PC-9 (cell line): ENCODE measurements at regions not wholly inside any gene's neighbourhood (a gene's known extent, or its start where the extent isn't known, plus 50 kb on each side); places are given as distances from the start of the nearest gene placed in this dataset.

Experiments used
- BruUV-seq: library from RNA; stranded (reverse); fragments of 400-500 nt; replicated peaks from 2 replicates; lab custom pipeline; 2021; lab: Mats Ljungman, UMichigan
- CTCF ChIA-PET: fragments of 300-600 bp; sonication (Branson Sonifier 250); formaldehyde crosslinking; loops from one replicate; lab custom pipeline; 2022; ENCODE audit warnings: antibody characterized with exemption; lab: Charles Lee
- POLR2A ChIA-PET: fragments of 300-600 bp; sonication (Branson Sonifier 250); formaldehyde crosslinking; loops from one replicate; lab custom pipeline; 2022; ENCODE audit warnings: antibody characterized with exemption; ENCODE audit not compliant: unreplicated experiment; lab: Charles Lee
- DNase-seq, 2 experiments: peaks; one replicate each; pipeline versions ENCODE4 v3.0.0 to v3.0.0-alpha.2; 2015 to 2022; ENCODE audit warnings: mixed read lengths in 1 of 2
- H2AFZ ChIP-seq: fragments of 200-600 bp; sonication (generic); 2 replicates; pipeline ENCODE4 v1.8.1; 2017; ENCODE audit warnings: antibody characterized with exemption
- H3F3A ChIP-seq: fragments of 200-600 bp; sonication (generic); 2 replicates; pipeline ENCODE4 v1.8.1; 2017; ENCODE audit warnings: antibody characterized with exemption, mild to moderate bottlenecking, low read depth; ENCODE audit not compliant: insufficient read depth
- H3K27ac ChIP-seq: fragments of 200-600 bp; sonication (generic); 2 replicates; pipeline ENCODE4 v1.6.1; 2016; ENCODE audit warnings: mixed run types
- H3K27me3 ChIP-seq: fragments of 200-600 bp; sonication (generic); 2 replicates; pipeline ENCODE4 v1.6.1; 2016; ENCODE audit warnings: low read depth, mixed run types; ENCODE audit not compliant: insufficient read depth
- H3K36me3 ChIP-seq: fragments of 200-600 bp; sonication (generic); 2 replicates; pipeline ENCODE4 v1.6.1; 2016; ENCODE audit warnings: low read depth, mixed run types
- H3K4me1 ChIP-seq: fragments of 200-600 bp; sonication (generic); replicated peaks from 2 replicates; pipeline ENCODE4 v1.6.1; 2016; ENCODE audit warnings: mixed run types; ENCODE audit not compliant: insufficient read depth
- H3K4me2 ChIP-seq: fragments of 200-600 bp; sonication (generic); 2 replicates; pipeline ENCODE4 v1.6.1; 2017; ENCODE audit warnings: mixed run types
- H3K4me3 ChIP-seq: fragments of 200-600 bp; sonication (generic); 2 replicates; pipeline ENCODE4 v1.6.1; 2016; ENCODE audit warnings: mixed run types
- H3K79me2 ChIP-seq: fragments of 200-600 bp; sonication (generic); 2 replicates; pipeline ENCODE4 v1.6.1; 2017; ENCODE audit warnings: low read depth, mixed run types
- H3K9me2 ChIP-seq: fragments of 200-600 bp; sonication (generic); 2 replicates; pipeline ENCODE4 v1.8.1; 2017; ENCODE audit warnings: mild to moderate bottlenecking; ENCODE audit not compliant: insufficient read depth
- H3K9me3 ChIP-seq: fragments of 200-600 bp; sonication (generic); 2 replicates; pipeline ENCODE4 v1.8.1; 2016; ENCODE audit warnings: low read depth; ENCODE audit not compliant: insufficient read depth
- H4K20me1 ChIP-seq: fragments of 200-600 bp; sonication (generic); 2 replicates; pipeline ENCODE4 v1.8.1; 2017; ENCODE audit not compliant: insufficient read depth
- EZH2 ChIP-seq: fragments of 200-600 bp; sonication (generic); IDR thresholded peaks from 2 replicates; pipeline ENCODE4 v1.8.0; 2017; ENCODE audit warnings: antibody characterized with exemption, low read depth
- intact Hi-C: fragments of 100-400 bp; cut with micrococcal nuclease; formaldehyde crosslinking; loops from one replicate; pipeline ENCODE4 v1.10.0; 2022; ENCODE audit not compliant: unreplicated experiment
- TF ChIP-seq, protein P1 (sequence below): fragments of 200-600 bp; sonication (generic); conservative IDR thresholded peaks from 2 replicates; pipeline ENCODE4 v1.6.1; 2017; ENCODE audit warnings: mixed run types, antibody characterized with exemption, mild to moderate bottlenecking, moderate library complexity

DNA sequence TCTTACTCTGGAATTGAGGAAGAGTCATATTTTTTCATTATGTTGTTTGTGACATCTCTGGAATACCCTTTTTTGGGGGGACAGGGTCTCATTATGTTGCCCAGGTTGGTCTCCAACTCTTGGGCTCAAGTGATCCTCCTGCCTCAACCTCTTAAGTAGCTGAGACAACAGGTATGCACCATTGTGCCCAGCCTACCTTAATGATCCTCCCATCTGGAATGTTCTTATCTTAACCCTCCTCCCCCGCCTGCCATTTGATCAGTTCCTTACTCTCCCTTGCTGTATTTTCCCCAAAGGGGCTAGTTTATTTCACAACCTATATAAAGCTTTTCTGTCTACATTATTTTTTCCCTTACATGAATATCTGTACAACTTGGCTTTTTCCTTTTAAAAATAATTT, 594.7 kb downstream of the METTL15 start:
- Histone ChIP-seq H3K27ac (peak overlapping the region; percentile 72), H3K4me2 (peak overlapping the region; percentile 56), H3K4me3 (peak overlapping the region; percentile 22; the same call in 1 of the 2 replicates), H3K9me2 (no peaks in the 10 kb centered on the region), H3K9me3 (no peaks in the 10 kb centered on the region), H3K79me2 (no peaks in the 10 kb centered on the region), H2AFZ (peak overlapping the region; percentile 65; the same call in 1 of the 2 replicates), H3K4me1 (peaks cover 24% of the 10 kb centered on the region), H3K27me3 (no peaks in the 10 kb centered on the region), H3F3A (peaks cover 15% of the 10 kb centered on the region; the same call in 1 of the 2 replicates), H3K36me3 (no peaks in the 10 kb centered on the region), H4K20me1 (no peaks in the 10 kb centered on the region)
- intact Hi-C loops: loop anchor here (1.0 to 10.0 kb wide), 5 partner anchors 56 to 596 kb away; partner anchors contain the start of genes KIF18A and METTL15
- DNase-seq: no peak
- no peak for TF ChIP-seq EZH2
- TF ChIP-seq, protein P1, sequence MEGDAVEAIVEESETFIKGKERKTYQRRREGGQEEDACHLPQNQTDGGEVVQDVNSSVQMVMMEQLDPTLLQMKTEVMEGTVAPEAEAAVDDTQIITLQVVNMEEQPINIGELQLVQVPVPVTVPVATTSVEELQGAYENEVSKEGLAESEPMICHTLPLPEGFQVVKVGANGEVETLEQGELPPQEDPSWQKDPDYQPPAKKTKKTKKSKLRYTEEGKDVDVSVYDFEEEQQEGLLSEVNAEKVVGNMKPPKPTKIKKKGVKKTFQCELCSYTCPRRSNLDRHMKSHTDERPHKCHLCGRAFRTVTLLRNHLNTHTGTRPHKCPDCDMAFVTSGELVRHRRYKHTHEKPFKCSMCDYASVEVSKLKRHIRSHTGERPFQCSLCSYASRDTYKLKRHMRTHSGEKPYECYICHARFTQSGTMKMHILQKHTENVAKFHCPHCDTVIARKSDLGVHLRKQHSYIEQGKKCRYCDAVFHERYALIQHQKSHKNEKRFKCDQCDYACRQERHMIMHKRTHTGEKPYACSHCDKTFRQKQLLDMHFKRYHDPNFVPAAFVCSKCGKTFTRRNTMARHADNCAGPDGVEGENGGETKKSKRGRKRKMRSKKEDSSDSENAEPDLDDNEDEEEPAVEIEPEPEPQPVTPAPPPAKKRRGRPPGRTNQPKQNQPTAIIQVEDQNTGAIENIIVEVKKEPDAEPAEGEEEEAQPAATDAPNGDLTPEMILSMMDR: no peak
- CTCF ChIA-PET: no interaction called here
- BruUV-seq: TSS peak; percentile 67
- POLR2A ChIA-PET: interaction anchor here (0.6 kb wide), 1 partner anchor 36 kb away, joined by 4 read pairs; no protein-coding TSS in a partner anchor

DNA sequence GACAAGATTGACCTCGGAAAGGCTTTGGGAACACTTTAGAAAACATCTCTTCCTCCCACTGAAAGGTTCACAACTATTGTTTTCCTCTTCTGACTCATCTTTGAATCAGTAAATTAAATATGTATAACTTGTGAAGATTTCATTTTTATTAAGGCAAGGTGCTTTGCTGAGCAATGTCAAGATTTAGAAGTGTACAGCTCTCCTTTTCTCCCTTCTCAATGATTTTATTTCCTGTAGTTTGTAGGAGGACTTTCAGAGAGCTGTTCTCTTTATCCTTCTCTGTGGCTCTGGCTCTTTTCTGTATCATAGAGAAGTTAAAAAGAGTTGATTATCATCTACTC, 594.2 kb downstream of the METTL15 start:
- H3K4me2 ChIP-seq: peak overlapping the region; percentile 56
- no peak for DNase-seq

GRCh38 chr11:28701760-28702449, 593.7 kb downstream of the METTL15 start:
- ChIA-PET POLR2A (interaction anchor here (0.6 kb wide), 2 partner anchors 58 to 1191 kb away, joined by 3 to 8 read pairs; no protein-coding TSS in a partner anchor), CTCF (no interaction called here)
- intact Hi-C loops: loop anchor here (1.0 to 10.0 kb wide), 5 partner anchors 57 to 595 kb away; partner anchors contain the start of genes KIF18A and METTL15
- H3K36me3 ChIP-seq: no peaks in the 10 kb centered on the region
- H3K4me1 ChIP-seq: peaks cover 24% of the 10 kb centered on the region
- BruUV-seq: no TSS peak
- peaks cover 15% of the 10 kb centered on the region; the same call in 1 of the 2 replicates for H3F3A ChIP-seq
- peak overlapping the region; percentile 72 for H3K27ac ChIP-seq
- peak; percentile 69 to 78 for DNase-seq
- TF ChIP-seq, protein P1: no peak
- TF ChIP-seq EZH2: no peak
- no peaks in the 10 kb centered on the region for H3K9me3 ChIP-seq
- no peaks in the 10 kb centered on the region for H3K9me2 ChIP-seq
- H2AFZ ChIP-seq: peak overlapping the region; percentile 65
- no peaks in the 10 kb centered on the region for H4K20me1 ChIP-seq
- H3K79me2 ChIP-seq: no peaks in the 10 kb centered on the region
- H3K4me2 ChIP-seq: peak overlapping the region; percentile 56
- no peaks in the 10 kb centered on the region for H3K27me3 ChIP-seq
- H3K4me3 ChIP-seq: peak overlapping the region; percentile 22; the same call in 1 of the 2 replicates

More for the DNA sequence above, 594.2 kb downstream of the METTL15 start:
- ChIA-PET CTCF (no interaction called here), POLR2A (interaction anchor here (0.6 kb wide), 1 partner anchor 36 kb away, joined by 4 read pairs; no protein-coding TSS in a partner anchor)
- no peaks in the 10 kb centered on the region for H3K79me2 ChIP-seq
- H3K27me3 ChIP-seq: no peaks in the 10 kb centered on the region
- H2AFZ ChIP-seq: peak overlapping the region; percentile 65
- peak overlapping the region; percentile 22; the same call in 1 of the 2 replicates for H3K4me3 ChIP-seq
- peaks cover 15% of the 10 kb centered on the region; the same call in 1 of the 2 replicates for H3F3A ChIP-seq
- intact Hi-C loops: loop anchor here (1.0 to 10.0 kb wide), 5 partner anchors 57 to 595 kb away; partner anchors contain the start of genes KIF18A and METTL15
- peaks cover 24% of the 10 kb centered on the region for H3K4me1 ChIP-seq
- no peaks in the 10 kb centered on the region for H3K9me2 ChIP-seq
- H3K27ac ChIP-seq: peak overlapping the region; percentile 72
- BruUV-seq: TSS peak; percentile 80
- no peaks in the 10 kb centered on the region for H3K36me3 ChIP-seq
- no peaks in the 10 kb centered on the region for H4K20me1 ChIP-seq
- TF ChIP-seq, protein P1: no peak
- TF ChIP-seq EZH2: no peak
- H3K9me3 ChIP-seq: no peaks in the 10 kb centered on the region
